Testis (tissue), 2 donors: ENCODE measurements at regions not wholly inside any gene's neighbourhood (a gene's known extent, or its start where the extent isn't known, plus 50 kb on each side); places are given as distances from the start of the nearest gene placed in this dataset.

ENCODE experiments used
- POLR2A ChIP-seq: fragments of 450-650 bp; IDR thresholded peaks from one replicate; pipeline ENCODE4 v1.6.1; 2017; ENCODE audit warnings: antibody characterized with exemption, mild to moderate bottlenecking, moderate library complexity
- TF ChIP-seq, protein P1 (sequence below), 3 experiments: fragments of 450-650 bp in 2 of 3; fragments of 200-600 bp in 1 of 3; sonication (generic) in 1 of 3; IDR thresholded peaks; one replicate each; pipeline ENCODE4 v1.5.1; 2016 to 2019; ENCODE audit warnings: antibody characterized with exemption in 3 of 3, mild to moderate bottlenecking in 2 of 3, moderate library complexity in 1 of 3

DNA sequence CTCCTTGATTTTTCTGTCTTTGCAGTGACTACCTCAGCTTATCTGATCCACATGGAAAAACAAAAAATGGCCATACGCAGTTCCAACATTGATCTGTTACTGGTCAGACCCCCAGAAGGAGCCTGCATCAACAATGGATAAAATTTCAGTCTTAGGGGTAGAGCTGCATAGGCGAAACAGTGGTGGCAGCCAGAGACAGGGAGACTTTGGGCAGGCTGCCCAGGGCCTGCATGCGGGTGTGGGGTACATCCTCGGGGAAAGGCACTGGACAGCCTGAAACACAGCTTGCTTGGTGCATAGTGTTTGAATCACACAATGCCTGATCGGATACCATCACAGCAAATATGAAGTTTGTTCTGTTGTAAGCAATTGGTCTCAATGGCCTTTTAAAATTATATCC lies 847.8 kb downstream of the QKI start:
- TF ChIP-seq, protein P1, sequence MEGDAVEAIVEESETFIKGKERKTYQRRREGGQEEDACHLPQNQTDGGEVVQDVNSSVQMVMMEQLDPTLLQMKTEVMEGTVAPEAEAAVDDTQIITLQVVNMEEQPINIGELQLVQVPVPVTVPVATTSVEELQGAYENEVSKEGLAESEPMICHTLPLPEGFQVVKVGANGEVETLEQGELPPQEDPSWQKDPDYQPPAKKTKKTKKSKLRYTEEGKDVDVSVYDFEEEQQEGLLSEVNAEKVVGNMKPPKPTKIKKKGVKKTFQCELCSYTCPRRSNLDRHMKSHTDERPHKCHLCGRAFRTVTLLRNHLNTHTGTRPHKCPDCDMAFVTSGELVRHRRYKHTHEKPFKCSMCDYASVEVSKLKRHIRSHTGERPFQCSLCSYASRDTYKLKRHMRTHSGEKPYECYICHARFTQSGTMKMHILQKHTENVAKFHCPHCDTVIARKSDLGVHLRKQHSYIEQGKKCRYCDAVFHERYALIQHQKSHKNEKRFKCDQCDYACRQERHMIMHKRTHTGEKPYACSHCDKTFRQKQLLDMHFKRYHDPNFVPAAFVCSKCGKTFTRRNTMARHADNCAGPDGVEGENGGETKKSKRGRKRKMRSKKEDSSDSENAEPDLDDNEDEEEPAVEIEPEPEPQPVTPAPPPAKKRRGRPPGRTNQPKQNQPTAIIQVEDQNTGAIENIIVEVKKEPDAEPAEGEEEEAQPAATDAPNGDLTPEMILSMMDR (IDR thresholded peaks at IDR 0.05) = no peak
- TF ChIP-seq POLR2A = no peak
